Thyroid gland (tissue), 4 donors: ENCODE measurements at regions not wholly inside any gene's neighbourhood (a gene's known extent, or its start where the extent isn't known, plus 50 kb on each side); places are given as distances from the start of the nearest gene placed in this dataset.

Experiments used
- DNase-seq, 2 donors: peaks; one replicate each; pipeline ENCODE4 v3.0.0-alpha.2; 2019
- H3K27ac ChIP-seq, 3 donors: fragments of 200-600 bp; sonication (generic); 1 replicate in 2 of 3; 2 replicates in 1 of 3; pipeline ENCODE4 v1.5.1; 2016 to 2019; ENCODE audit warnings: mild to moderate bottlenecking in 1 of 3, moderate library complexity in 1 of 3
- H3K27me3 ChIP-seq: fragments of 200-600 bp; sonication (generic); one replicate; pipeline ENCODE4 v1.5.1; 2019
- H3K36me3 ChIP-seq, 2 donors: fragments of 200-600 bp; sonication (generic); one replicate each; pipeline ENCODE4 v1.5.1; 2016 to 2019
- H3K4me1 ChIP-seq, 2 donors: fragments of 200-600 bp; sonication (generic); one replicate each; pipeline ENCODE4 v1.5.1; 2017 to 2019
- H3K4me3 ChIP-seq, 3 donors: fragments of 200-600 bp; sonication (generic); replicated peaks in 1 of 3; 1 replicate in 2 of 3; 2 replicates in 1 of 3; pipeline ENCODE4 v1.5.1; 2016; ENCODE audit warnings: mild to moderate bottlenecking in 1 of 3
- H3K9me3 ChIP-seq: fragments of 200-600 bp; sonication (generic); one replicate; pipeline ENCODE4 v1.5.1; 2017
- POLR2A ChIP-seq, 2 donors: fragments of 450-650 bp; IDR thresholded peaks; one replicate each; pipeline ENCODE4 v1.6.1; 2017; ENCODE audit warnings: antibody characterized with exemption in 2 of 2, mild to moderate bottlenecking in 2 of 2, moderate library complexity in 1 of 2
- WGBS, 2 donors: methylation state at CpG; one replicate each; pipeline ENCODE4 v1.1.5; 2017; 5-methylcytosine and 5-hydroxymethylcytosine counted together
- intact Hi-C: fragments of 100-400 bp; cut with DNase I; formaldehyde crosslinking; loops from one replicate; pipeline ENCODE4 v1.15.1; 2023
- TF ChIP-seq, protein P1 (sequence below), 6 experiments: fragments of 200-600 bp in 3 of 6; fragments of 450-650 bp in 3 of 6; sonication (generic) in 3 of 6; IDR thresholded peaks; one replicate each; pipeline ENCODE4 v1.5.1; 2016 to 2019; ENCODE audit warnings: antibody characterized with exemption in 6 of 6, mild to moderate bottlenecking in 2 of 6, inconsistent platforms in 1 of 6, moderate library complexity in 1 of 6

DNA sequence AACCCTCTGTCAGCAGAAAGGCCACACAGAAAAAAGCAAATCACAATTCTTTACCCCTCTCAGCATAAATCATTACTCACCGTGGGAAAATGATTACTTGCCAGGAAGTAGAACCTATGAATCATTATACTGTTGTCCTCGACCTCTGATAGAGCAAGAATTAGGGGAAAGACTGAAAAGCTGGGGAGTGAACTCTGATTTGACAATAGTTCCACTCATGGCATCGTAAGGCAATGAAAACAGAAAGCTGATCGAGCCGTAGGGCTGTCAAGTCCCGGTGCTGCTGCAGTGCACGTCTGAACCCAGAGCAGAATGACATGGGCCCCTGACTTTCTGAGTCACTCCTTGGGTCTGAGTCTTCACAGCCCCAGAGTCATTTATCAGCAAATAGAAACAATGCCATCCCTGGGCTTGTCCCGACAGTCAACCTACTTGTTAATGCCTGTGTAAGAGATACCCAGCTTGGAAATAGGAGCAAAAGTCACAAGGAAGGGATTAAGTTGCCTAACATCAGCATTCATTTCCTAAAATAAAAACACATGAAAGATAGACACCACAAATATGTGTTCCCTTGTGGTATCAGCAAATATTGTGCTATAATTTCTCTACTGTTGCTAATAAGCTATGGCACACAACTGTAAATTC lies 224.8 kb upstream of the MARCKS start:
- Histone ChIP-seq H3K4me1 (peaks cover 3 to 19% of the 10 kb centered on the region in 2 donors), H3K27me3 (no peaks in the 10 kb centered on the region), H3K4me3 (no peak overlapping the region), H3K36me3 (no peaks in the 10 kb centered on the region), H3K27ac (no peak overlapping the region), H3K9me3 (no peaks in the 10 kb centered on the region)
- DNase-seq: no peak
- TF ChIP-seq, protein P1, sequence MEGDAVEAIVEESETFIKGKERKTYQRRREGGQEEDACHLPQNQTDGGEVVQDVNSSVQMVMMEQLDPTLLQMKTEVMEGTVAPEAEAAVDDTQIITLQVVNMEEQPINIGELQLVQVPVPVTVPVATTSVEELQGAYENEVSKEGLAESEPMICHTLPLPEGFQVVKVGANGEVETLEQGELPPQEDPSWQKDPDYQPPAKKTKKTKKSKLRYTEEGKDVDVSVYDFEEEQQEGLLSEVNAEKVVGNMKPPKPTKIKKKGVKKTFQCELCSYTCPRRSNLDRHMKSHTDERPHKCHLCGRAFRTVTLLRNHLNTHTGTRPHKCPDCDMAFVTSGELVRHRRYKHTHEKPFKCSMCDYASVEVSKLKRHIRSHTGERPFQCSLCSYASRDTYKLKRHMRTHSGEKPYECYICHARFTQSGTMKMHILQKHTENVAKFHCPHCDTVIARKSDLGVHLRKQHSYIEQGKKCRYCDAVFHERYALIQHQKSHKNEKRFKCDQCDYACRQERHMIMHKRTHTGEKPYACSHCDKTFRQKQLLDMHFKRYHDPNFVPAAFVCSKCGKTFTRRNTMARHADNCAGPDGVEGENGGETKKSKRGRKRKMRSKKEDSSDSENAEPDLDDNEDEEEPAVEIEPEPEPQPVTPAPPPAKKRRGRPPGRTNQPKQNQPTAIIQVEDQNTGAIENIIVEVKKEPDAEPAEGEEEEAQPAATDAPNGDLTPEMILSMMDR (IDR thresholded peaks at IDR 0.05): no peak
- 36 to 48% methylated on average over 8 of the region's 8 CpGs for WGBS, 2 donors
- intact Hi-C loops: no loop called here

DNA sequence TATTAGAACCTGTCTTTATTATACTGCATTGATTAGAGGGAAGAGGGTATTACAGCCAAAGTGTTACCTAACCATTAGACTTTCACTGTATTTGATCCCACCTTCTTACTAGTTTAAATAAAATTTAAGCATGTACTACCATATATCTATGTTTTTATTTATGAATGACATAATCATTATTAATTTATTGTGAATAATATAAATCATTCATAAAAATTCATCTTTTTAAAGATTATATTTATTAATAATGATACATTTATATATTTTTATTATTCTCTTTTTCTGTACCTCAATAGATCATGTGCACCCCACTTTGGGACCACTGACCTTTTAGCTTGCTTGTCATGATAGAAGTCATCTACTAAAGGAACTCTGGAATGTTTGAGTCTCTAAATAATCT lies 223.5 kb upstream of the MARCKS start:
- DNase-seq: no peak
- no peaks in the 10 kb centered on the region for H3K9me3 ChIP-seq
- H3K36me3 ChIP-seq: no peaks in the 10 kb centered on the region
- H3K4me1 ChIP-seq: peaks cover 3 to 19% of the 10 kb centered on the region in 2 donors
- intact Hi-C loops: no loop called here
- no peak overlapping the region for H3K27ac ChIP-seq
- no peak overlapping the region for H3K4me3 ChIP-seq
- TF ChIP-seq POLR2A (IDR thresholded peaks at IDR 0.05): no peak
- TF ChIP-seq, protein P1 (IDR thresholded peaks at IDR 0.05): no peak
- H3K27me3 ChIP-seq: no peaks in the 10 kb centered on the region

DNA sequence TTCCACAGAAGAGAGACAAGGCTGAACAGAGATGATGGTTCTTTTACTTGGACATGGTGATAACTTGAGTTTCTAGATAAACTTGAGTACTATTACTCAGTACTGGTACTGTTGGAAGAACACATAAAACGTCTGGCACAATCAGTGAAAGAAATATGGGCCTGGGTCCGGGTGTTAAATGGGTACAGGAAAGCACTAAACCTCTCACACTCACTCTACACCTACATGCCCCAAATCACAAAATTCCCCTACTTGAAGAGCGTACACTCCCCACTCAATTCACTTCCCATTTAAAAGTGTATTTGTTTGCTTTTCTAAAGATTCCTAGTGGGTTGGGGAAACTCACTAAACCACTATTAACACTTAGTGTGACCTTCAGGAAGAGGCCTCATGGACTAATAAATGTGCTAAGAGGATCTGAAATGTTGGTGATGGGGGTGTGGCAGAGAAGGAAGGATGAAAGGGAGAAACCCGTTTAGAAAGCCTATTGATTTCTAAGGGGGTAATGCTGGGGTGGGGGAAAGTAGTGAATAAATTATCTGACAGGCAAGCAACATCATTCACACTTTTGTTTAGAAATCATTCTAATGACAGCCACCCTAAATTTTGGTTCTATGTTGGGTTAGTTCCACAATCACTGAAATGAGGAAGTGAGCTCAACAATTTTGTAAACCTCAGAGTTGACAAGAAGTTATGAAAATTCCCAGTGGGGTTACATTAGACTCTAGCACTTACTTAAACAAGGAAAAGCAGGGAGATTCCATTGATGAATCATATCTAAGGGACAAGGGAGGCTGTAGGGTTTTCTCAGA lies 222.6 kb upstream of the MARCKS start:
- 74 to 79% methylated on average over 4 of the region's 4 CpGs for WGBS, 2 donors
- Histone ChIP-seq H3K36me3 (no peaks in the 10 kb centered on the region), H3K27ac (no peak overlapping the region), H3K4me3 (no peak overlapping the region), H3K4me1 (peaks cover 3 to 19% of the 10 kb centered on the region in 2 donors), H3K27me3 (no peaks in the 10 kb centered on the region), H3K9me3 (no peaks in the 10 kb centered on the region)
- intact Hi-C loops: no loop called here
- TF ChIP-seq, protein P1 (IDR thresholded peaks at IDR 0.05): no peak
- no peak for TF ChIP-seq POLR2A (IDR thresholded peaks at IDR 0.05)
- DNase-seq: no peak

DNA sequence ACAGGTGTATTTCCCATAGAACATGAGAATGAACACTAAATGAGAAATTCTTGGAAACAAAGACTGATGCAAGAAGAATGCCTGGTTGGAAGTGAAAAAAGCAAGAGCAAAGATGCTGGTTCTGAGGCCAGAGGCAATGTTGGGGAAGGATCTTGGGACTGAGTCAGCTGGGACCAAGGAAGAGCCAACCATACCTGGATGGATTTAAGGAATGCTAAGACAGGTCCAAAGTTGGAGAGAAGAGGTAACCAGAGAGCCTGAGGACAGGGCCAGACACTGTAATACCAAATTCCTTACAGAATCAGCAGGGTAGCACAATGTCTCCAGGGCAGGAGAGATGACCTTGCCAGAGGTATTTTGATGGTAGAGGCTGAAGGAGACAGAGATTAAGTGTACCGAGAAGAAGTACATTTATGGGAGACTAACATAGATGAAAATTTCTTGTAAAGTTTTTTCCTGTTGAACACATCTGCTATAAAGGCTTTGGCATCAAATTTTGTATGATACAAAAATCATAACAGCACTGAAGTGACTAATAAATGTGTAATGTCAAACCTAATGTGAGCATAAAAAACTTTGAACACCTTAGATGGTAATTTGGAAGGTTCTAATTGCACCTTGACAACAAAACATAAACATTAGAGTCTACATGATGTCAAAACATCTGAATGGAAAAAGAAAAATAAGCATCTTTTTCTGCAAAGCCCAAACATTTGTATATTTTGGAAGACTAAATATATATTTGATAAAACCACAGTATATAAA lies 221.7 kb upstream of the MARCKS start:
- no peak for DNase-seq
- 94 to 98% methylated on average over 1 of the region's 1 CpG for WGBS, 2 donors
- Histone ChIP-seq H3K27ac (no peak overlapping the region), H3K9me3 (no peaks in the 10 kb centered on the region), H3K36me3 (no peaks in the 10 kb centered on the region), H3K27me3 (no peaks in the 10 kb centered on the region), H3K4me3 (no peak overlapping the region), H3K4me1 (peaks cover 3 to 19% of the 10 kb centered on the region in 2 donors)
- no peak for TF ChIP-seq POLR2A (IDR thresholded peaks at IDR 0.05)
- TF ChIP-seq, protein P1 (IDR thresholded peaks at IDR 0.05): no peak
- intact Hi-C loops: no loop called here
